ENCODE measurements at regions not wholly inside any gene's neighbourhood (a gene's known extent, or its start where the extent isn't known, plus 50 kb on each side); places are given as distances from the start of the nearest gene placed in this dataset.

DNA sequence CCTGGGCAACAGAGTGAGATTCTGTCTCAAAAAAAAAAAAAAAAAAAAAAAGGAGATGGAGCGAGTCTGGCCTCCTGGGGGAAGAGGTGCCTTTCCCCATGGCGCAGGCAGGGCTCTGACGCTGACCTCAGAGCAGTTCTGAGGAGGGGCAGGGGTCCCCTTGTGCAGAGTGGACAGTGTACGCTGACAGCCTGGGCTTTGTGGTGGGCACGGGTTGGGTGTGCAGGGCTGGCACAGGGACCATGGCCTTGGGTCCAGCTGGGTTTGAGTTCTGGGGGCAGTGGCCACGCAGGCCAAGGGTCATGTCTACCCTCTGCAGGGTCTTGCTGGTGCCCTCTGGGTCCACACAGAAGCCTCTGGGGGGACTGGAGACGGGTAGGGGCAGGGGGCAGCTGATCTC lies 260.1 kb upstream of the C1orf174 start:
- Histone ChIP-seq H3K4me3 (ENCODE audit: insufficient read depth, low read depth, low read length) (no peak overlapping the region), H3K27me3 (ENCODE audit: control insufficient read depth, insufficient read depth, low read length) (no peaks in the 10 kb centered on the region), H3K36me3 (replicated peaks; ENCODE audit: control insufficient read depth, insufficient read depth, low read length) (no peaks in the 10 kb centered on the region)
- no peak for DNase-seq

DNA sequence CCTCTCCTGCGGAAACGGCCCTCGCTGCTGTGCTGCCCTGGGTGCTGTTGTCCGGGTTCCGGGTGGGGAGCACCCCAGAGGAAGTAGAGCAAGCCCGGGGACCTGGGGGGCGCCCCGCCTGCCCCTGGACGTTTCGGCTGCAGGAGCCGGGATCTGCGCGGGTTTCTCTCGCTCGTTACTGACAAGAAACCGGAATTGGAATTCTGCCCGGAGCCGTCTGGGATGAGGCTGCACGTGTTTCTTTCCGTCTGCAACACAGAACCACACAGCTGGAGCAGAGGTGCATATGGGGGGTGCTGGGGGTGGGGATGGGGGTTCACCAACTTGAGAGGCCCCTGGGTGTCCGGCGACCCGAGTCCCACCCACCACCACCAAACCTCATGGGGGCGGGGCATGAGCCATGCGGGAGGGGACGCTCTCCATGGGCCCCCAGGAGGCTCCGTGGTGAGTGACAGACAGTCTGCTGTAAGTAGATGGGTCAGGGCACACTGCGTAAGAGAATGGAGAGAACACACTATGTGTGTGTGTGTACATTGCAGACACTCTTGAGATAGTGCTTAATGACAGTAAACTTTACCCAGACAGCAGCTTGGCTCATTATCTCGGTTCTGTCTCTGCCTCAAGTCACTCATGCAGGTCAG lies 261.4 kb upstream of the C1orf174 start:
- no peaks in the 10 kb centered on the region for H3K27me3 ChIP-seq (ENCODE audit: control insufficient read depth, insufficient read depth, low read length)
- no peak overlapping the region for H3K4me3 ChIP-seq (ENCODE audit: insufficient read depth, low read depth, low read length)
- no peak for DNase-seq
- H3K36me3 ChIP-seq (replicated peaks; ENCODE audit: control insufficient read depth, insufficient read depth, low read length): no peaks in the 10 kb centered on the region

DNA sequence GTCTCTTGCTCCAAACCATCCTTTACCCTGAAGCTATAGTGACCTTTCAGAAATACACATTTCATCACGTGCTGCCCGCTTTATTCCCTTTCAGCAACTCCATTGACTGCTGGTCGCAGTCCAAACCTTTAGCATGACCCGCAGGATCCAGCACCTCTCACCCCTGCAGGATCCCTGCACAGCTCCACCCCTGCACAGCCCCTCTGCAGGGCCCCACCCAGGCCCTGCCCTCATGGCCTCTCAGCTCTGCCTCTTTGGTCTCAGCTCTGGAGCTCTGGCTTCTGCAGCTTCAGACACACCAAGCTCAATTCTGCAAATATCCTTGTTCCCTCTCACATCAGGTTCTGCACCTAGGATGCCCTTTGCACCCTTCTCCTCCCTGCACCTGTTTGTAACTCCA lies 264.9 kb upstream of the C1orf174 start:
- DNase-seq: peak; percentile 17
- Histone ChIP-seq H3K27me3 (ENCODE audit: control insufficient read depth, insufficient read depth, low read length) (no peaks in the 10 kb centered on the region; the same call in 1 of the 2 replicates), H3K36me3 (replicated peaks; ENCODE audit: control insufficient read depth, insufficient read depth, low read length) (no peaks in the 10 kb centered on the region), H3K4me3 (ENCODE audit: insufficient read depth, low read depth, low read length) (no peak overlapping the region)

DNA sequence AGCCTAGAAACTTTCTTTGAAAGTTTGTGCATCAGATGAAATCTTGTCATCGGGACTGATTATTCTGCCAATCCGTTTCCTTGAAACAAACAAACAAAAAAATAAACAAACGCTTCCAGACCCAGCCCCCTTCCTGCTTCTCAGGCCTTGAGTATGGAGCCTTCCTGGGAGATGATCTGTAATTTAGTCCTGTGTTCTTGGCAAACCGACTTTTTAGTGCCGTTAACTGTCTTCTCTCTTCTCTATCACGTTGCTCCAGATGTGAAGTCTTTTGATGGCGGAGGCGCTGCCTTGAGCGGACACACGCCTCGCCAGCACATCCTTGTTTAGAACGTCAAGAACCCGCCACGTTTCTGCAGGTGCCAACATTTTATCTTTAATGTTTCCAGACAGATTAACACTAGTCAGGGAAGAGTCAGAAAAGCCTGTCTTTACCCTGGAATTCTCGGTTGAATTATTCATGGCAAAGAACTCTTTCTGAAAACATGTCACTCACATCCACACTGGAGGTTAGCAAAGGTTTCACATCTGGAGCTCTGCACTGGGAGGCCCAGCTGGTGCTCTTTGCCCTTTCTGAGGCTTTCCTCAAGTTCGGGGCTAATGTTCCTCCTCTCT lies 265.7 kb upstream of the C1orf174 start:
- H3K27me3 ChIP-seq (ENCODE audit: control insufficient read depth, insufficient read depth, low read length): no peaks in the 10 kb centered on the region; the same call in 1 of the 2 replicates
- H3K36me3 ChIP-seq (replicated peaks; ENCODE audit: control insufficient read depth, insufficient read depth, low read length): no peaks in the 10 kb centered on the region
- peak; percentile 9 for DNase-seq
- no peak overlapping the region for H3K4me3 ChIP-seq (ENCODE audit: insufficient read depth, low read depth, low read length)

DNA sequence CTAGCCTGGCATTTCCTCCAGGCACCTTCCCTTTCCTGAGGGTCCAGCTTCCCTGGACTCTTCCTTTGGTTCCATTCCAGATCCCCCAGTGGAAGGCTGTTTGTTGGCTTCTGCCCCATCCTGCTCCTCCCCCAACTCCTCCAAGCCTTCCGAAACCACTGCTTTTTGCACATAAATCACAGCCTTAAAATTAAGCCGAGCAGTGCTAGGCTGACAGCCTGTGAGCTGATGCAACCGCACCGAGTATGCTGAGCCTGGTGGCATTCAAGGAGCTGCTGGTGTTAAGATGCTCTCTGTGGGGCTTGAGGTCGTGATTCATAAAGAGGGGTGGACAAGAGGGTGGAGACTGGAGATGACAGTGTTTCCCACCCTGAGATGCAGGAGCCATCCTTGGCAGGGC lies 266.6 kb upstream of the C1orf174 start:
- DNase-seq: peak; percentile 15

DNA sequence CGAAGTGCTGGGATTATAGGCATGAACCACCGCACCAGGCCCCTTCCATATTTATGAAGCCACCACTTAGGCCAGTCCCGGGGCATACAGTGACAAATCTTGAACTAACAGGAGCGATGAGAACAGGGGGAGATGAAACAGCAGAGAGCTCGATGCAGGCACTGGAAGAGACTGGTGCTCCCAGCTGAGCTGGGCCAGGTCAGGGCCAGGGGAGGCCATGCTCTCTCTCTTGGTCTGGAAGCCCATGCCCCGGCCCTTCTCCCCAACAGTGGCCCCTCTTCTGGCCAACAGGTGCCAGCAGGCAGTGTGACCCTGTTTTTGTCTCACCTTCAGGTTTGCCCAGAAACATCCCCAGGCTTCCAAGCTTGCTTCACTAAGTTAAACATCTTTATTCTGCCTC lies 269.9 kb upstream of the C1orf174 start:
- Histone ChIP-seq H3K36me3 (replicated peaks; ENCODE audit: control insufficient read depth, insufficient read depth, low read length) (no peaks in the 10 kb centered on the region), H3K4me3 (ENCODE audit: insufficient read depth, low read depth, low read length) (no peak overlapping the region), H3K27me3 (ENCODE audit: control insufficient read depth, insufficient read depth, low read length) (no peaks in the 10 kb centered on the region; the same call in 1 of the 2 replicates)
- no peak for DNase-seq

More for the DNA sequence above, 266.6 kb upstream of the C1orf174 start:
- no peaks in the 10 kb centered on the region for H3K36me3 ChIP-seq (replicated peaks; ENCODE audit: control insufficient read depth, insufficient read depth, low read length)
- no peak overlapping the region for H3K4me3 ChIP-seq (ENCODE audit: insufficient read depth, low read depth, low read length)
- H3K27me3 ChIP-seq (ENCODE audit: control insufficient read depth, insufficient read depth, low read length): no peaks in the 10 kb centered on the region; the same call in 1 of the 2 replicates

DNA sequence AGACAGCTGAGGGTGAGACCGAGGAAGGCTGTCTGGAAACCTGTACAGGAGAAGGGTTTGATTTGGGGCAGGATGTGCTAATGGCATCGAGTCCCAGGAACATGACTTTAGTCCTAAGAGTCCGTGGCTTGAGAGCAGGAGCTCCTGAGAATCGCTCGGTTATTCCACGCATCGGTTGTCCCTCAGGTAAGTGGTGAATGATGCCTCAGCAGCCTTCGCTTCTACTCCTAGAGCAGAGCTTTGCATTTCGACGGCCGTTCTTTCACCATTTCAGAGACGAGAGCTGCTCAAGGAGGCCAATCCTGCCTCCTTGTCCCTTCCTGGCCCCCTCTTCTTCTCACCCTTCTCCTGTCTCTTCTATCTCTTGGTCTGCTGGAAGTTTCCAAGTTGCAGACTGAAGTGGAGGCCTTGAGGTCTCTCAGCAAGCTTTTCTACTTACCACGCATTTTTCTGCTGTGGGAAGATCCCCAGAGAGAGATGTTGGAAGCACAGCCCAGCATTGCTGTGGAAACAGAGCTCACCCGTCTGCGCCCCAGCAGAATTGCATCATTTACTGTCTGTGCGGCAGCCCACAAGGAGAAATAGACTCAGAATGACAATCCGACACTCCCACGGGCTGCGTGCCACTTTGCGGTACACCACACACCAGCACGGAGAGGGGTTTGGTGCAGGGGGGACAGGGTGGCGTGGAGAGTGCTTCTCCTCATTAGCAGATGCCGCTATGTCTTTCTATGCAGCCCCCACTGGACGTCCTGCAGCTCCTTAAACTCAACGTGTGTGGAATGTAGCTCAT lies 270.7 kb upstream of the C1orf174 start:
- Histone ChIP-seq H3K36me3 (replicated peaks; ENCODE audit: control insufficient read depth, insufficient read depth, low read length) (no peaks in the 10 kb centered on the region), H3K27me3 (ENCODE audit: control insufficient read depth, insufficient read depth, low read length) (no peaks in the 10 kb centered on the region; the same call in 1 of the 2 replicates), H3K4me3 (ENCODE audit: insufficient read depth, low read depth, low read length) (no peak overlapping the region)
- DNase-seq: peak; percentile 13

DNA sequence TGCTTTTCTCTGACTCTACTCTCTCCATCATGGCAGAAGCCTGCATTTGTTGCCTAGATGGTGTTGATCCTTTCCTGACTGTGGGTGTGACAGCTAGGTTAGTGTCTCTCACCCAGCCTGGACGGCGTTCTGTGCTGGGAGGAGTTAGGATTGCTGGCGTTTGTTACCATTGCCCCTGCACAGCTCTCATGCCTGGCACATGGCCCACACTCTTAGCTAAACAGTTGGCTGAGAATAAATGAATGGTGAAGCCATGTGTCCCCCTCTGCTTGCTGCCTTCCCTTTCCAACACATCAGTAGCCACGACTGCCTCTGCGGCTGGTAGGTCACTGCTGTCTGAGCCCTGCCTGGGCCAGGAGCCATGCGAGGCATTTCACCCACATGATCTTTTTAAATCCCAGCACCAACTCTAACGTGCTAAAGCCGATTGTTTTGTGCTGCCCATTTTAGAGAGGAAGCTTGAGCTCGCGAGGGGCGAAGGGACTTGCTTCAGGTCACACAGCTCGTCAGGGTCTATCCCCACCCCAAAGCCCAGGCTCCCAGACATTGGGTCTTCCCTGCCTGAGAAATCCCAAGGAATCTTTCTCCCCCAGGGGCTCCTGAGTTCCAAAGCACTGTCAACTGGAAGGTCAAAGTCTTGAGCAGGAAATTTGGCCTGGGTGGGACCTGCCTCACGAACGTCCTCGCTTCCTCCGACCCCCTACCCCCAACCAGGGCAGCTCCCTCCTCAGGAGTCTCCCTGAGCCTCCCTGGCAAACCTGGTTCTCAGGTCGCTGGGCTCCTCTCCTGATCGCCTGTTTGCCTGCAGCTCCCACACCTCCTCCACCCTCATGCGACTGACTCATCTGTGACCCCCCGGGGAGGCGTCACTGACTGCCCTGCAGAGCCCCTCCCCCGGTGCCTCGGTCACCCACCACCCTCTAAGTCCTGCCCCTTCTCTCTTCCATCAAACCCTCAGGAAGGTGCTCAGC lies 271.7 kb upstream of the C1orf174 start:
- DNase-seq: peak; percentile 49
- no peaks in the 10 kb centered on the region; the same call in 1 of the 2 replicates for H3K27me3 ChIP-seq (ENCODE audit: control insufficient read depth, insufficient read depth, low read length)
- no peak overlapping the region for H3K4me3 ChIP-seq (ENCODE audit: insufficient read depth, low read depth, low read length)

DNA sequence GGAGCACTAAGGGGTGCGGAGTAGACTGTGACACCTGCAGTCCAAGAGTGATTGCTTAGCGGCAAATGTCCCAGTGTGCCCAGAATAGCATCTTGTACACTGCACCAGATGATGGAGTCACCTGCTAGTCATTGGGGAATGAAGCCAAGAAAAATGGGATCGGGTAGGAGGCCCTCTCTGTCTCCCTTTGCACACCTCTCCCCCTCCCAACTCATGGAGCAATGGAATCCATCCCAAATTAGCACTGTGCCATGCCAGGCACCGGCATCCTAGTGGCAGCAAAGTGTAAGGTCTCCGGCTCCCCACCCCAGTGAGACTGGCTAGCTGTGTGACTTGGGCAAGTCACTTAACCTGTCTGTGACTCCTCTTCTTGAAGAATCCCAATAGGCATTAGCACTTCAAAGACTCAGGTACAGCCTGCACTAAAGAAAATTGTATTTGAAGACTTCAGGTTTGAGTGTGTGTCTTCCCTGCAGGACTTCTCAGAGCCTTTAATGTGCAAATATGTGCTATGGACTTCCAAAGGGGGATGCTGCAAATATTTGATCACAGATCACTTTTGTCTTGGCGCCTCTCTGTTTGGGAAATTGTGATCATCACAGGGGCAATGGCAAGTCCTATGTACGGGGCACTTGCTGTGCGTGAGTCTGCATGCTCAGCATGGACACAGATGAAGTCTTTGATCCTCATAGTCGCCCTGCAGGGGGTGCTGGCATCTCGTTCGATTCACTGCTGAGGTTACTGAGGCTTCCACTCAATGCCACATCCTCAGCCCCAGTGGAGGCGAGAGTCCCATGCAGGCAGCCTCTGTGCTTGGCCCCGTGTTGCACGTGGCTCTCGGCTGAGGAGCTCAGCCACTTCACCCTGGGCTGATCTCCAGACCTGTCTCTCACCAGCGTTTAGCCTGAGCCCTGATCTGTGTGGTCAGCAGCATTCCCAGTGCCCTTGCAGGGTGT lies 272.9 kb upstream of the C1orf174 start:
- H3K4me3 ChIP-seq (ENCODE audit: insufficient read depth, low read depth, low read length): no peak overlapping the region
- peak; percentile 59 for DNase-seq

More for the DNA sequence above, 271.7 kb upstream of the C1orf174 start:
- no peaks in the 10 kb centered on the region for H3K36me3 ChIP-seq (replicated peaks; ENCODE audit: control insufficient read depth, insufficient read depth, low read length)

DNA sequence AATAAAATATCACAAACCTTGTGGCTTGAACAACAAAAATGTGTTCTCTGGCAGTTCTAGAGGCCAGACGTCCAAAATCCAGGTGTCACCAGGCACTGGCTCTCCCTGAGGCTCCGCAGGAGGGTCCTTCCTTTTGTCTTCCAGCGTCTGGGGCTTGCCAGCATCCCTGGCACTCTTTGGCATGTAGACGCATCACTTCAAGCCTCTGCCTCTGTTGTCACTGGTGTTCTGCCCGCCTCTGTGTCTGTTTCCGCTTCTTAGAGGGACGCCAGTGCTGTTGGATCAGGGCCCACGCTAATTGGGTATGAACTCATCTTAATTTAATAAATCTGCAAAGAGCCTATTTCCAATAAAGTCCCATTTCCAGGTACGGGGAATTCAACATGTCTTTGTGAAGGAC lies 273.7 kb upstream of the C1orf174 start:
- DNase-seq: no peak
- no peaks in the 10 kb centered on the region for H3K36me3 ChIP-seq (replicated peaks; ENCODE audit: control insufficient read depth, insufficient read depth, low read length)
- H3K27me3 ChIP-seq (ENCODE audit: control insufficient read depth, insufficient read depth, low read length): no peaks in the 10 kb centered on the region; the same call in 1 of the 2 replicates
- H3K4me3 ChIP-seq (ENCODE audit: insufficient read depth, low read depth, low read length): no peak overlapping the region

More for the DNA sequence above, 272.9 kb upstream of the C1orf174 start:
- Histone ChIP-seq H3K36me3 (replicated peaks; ENCODE audit: control insufficient read depth, insufficient read depth, low read length) (no peaks in the 10 kb centered on the region), H3K27me3 (ENCODE audit: control insufficient read depth, insufficient read depth, low read length) (no peaks in the 10 kb centered on the region; the same call in 1 of the 2 replicates)

DNA sequence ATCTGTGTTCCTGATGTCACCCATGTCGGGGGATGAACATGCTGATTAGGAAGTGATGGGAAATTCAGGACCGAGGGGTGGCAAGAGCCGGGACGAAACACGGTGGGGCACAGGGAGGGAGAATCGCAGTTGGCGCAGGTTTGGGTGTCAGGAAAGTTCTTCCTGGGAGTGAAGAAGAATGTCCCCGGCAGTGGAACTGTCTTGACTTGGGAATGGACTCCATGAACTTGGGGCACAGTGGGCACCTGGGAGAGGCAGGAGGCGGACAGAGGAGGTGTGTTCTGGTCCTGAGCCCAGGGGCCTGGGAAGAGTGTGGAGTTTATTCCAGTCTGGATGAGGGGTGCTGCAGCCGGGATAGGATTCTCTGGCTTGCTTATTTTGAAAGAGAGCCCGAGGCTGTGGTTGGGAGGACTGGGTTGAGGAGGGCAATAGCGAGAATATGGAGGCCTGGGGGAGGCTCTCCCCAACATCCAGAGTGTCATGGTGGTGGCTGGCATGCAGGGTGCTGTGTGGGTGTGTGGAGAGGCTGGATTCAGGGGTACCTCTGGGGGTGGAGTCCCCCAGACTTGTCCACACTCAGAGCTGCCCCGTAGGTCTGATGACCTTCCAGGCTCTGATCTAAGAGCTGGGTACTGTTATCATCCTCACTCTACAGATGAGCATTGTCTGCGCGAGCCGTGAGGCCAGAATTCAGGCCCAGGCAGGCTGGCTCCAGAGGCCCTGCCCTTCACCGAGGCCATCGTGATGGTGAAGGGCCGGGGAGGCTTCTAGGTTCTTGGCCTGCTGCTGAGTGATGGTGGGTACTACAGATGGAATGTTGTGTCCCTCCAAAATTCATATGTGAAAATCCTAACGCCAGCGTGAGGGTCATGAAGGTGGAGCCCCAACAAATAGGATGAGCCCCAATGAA lies 274.5 kb upstream of the C1orf174 start:
- no peaks in the 10 kb centered on the region; the same call in 1 of the 2 replicates for H3K27me3 ChIP-seq (ENCODE audit: control insufficient read depth, insufficient read depth, low read length)
- no peak overlapping the region for H3K4me3 ChIP-seq (ENCODE audit: insufficient read depth, low read depth, low read length)
- DNase-seq: no peak
- no peaks in the 10 kb centered on the region for H3K36me3 ChIP-seq (replicated peaks; ENCODE audit: control insufficient read depth, insufficient read depth, low read length)

DNA sequence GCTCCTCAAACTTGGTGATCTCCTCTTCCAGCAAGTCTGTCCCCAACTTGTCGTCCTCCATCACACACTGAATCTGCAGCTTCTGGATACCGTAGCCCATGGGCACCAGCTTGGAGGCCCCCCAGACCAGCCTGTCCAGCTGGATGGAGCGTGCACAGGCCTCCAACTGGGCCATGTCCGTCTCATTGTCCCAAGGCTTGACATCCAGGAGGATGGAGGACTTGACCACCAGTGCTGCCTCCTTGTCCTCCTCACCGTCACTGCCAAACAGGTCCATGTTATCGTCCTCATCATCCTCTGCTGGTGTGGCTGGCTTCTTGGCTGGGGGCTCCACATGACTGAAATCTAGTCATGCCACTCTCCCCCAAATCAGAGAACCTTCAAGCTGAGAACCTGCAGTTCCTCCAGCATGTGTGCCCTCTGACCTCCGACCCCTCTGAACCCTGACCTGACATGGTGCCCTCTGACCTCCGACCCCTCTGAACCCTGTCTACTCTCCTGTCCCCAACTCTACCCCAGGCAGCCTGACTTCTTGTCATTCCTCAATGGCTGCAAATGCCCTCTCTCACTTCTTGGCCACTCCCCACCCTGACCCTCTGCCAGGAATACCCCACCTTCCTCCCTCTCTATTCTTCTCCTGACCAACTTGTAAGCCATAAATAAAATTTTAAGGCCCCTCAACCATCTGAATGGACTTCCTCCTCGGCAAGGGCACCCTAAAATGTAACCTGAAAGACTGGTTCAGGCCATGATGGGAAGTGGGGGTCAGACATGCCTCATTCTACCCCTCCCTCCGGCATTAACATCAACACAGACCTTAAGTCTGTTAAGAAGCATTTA lies 275.7 kb upstream of the C1orf174 start:
- Histone ChIP-seq H3K36me3 (replicated peaks; ENCODE audit: control insufficient read depth, insufficient read depth, low read length) (no peaks in the 10 kb centered on the region), H3K4me3 (ENCODE audit: insufficient read depth, low read depth, low read length) (no peak overlapping the region), H3K27me3 (ENCODE audit: control insufficient read depth, insufficient read depth, low read length) (no peaks in the 10 kb centered on the region; the same call in 1 of the 2 replicates)
- peak; percentile 16 for DNase-seq
